WI38 (cell line): ENCODE measurements at regions not wholly inside any gene's neighbourhood (a gene's known extent, or its start where the extent isn't known, plus 50 kb on each side); places are given as distances from the start of the nearest gene placed in this dataset.
"Not testable (repeated sequence)": the region's sequence is repeated elsewhere in the genome, so short reads cannot be mapped to it uniquely, and the experiment has no call there.

Source experiments
- H3K4me3 ChIP-seq: 2 replicates; pipeline ENCODE4 v1.5.1; 2011; ENCODE audit warnings: low read depth, mild to moderate bottlenecking, control low read depth, low read length
- CTCF ChIP-seq: IDR thresholded peaks from 2 replicates; pipeline ENCODE4 v1.5.1; 2012; ENCODE audit warnings: low read depth, mild to moderate bottlenecking, control low read depth, low read length

GRCh38 chr10:91745090-91745831 is 53.0 kb upstream of the TNKS2 start:
- TF ChIP-seq CTCF = no peak
- H3K4me3 ChIP-seq = no peak overlapping the region

- TF ChIP-seq CTCF = no peak
- H3K4me3 ChIP-seq = no peak overlapping the region
Observed at GRCh38 chr10:91743465-91743864, 54.8 kb upstream of the TNKS2 start.

GRCh38 chr10:91742229-91742628 is 56.0 kb upstream of the TNKS2 start:
- no peak for TF ChIP-seq CTCF
- H3K4me3 ChIP-seq = no peak overlapping the region

- no peak overlapping the region for H3K4me3 ChIP-seq
- no peak for TF ChIP-seq CTCF
Observed at GRCh38 chr10:91741356-91741755, 56.9 kb upstream of the TNKS2 start.

GRCh38 chr10:91740353-91740924 is 57.8 kb upstream of the TNKS2 start:
- no peak overlapping the region for H3K4me3 ChIP-seq
- no peak for TF ChIP-seq CTCF

- not testable (repeated sequence) for H3K4me3 ChIP-seq
Observed at GRCh38 chr10:91732265-91732664, 66.0 kb upstream of the TNKS2 start.

GRCh38 chr10:91729339-91729738 is 68.9 kb upstream of the TNKS2 start:
- not testable (repeated sequence) for H3K4me3 ChIP-seq

GRCh38 chr10:91726355-91726754 is 71.9 kb upstream of the TNKS2 start:
- no peak overlapping the region for H3K4me3 ChIP-seq
- TF ChIP-seq CTCF = no peak
